NCI-H510A (cell line): ENCODE measurements at regions not wholly inside any gene's neighbourhood (a gene's known extent, or its start where the extent isn't known, plus 50 kb on each side); places are given as distances from the start of the nearest gene placed in this dataset.
A peak's percentile ranks its signal among the peaks of the same experiment; 100 is the strongest.

Experiments
- DNase-seq: peaks from one replicate; lab custom pipeline; 2025; lab: John Stamatoyannopoulos, UW

GRCh38 chr14:39766397-39767000 lies 334.3 kb upstream of the FBXO33 start:
- no peak for DNase-seq

GRCh38 chr14:39765676-39766075 lies 333.4 kb upstream of the FBXO33 start:
- no peak for DNase-seq

- no peak for DNase-seq
Measured at GRCh38 chr14:39763402-39763890, 331.2 kb upstream of the FBXO33 start.

- no peak for DNase-seq
Measured at GRCh38 chr14:39762576-39763401, 330.6 kb upstream of the FBXO33 start.

- no peak for DNase-seq
Measured at GRCh38 chr14:39755269-39755878, 323.1 kb upstream of the FBXO33 start.

- peak; percentile 3 for DNase-seq
Measured at GRCh38 chr14:39740454-39740853, 308.2 kb upstream of the FBXO33 start.

- no peak for DNase-seq
Measured at GRCh38 chr14:39739796-39740195, 307.6 kb upstream of the FBXO33 start.

- no peak for DNase-seq
Measured at GRCh38 chr14:39734306-39734705, 302.1 kb upstream of the FBXO33 start.

- no peak for DNase-seq
Measured at GRCh38 chr14:39733741-39734140, 301.5 kb upstream of the FBXO33 start.

GRCh38 chr14:39731912-39732311 lies 299.7 kb upstream of the FBXO33 start:
- DNase-seq, result no peak

GRCh38 chr14:39726563-39726962 lies 294.3 kb upstream of the FBXO33 start:
- DNase-seq, result no peak

GRCh38 chr14:39722547-39723273 lies 290.5 kb upstream of the FBXO33 start:
- no peak for DNase-seq

GRCh38 chr14:39716987-39717570 lies 284.8 kb upstream of the FBXO33 start:
- no peak for DNase-seq

GRCh38 chr14:39712293-39712999 lies 280.2 kb upstream of the FBXO33 start:
- no peak for DNase-seq

- DNase-seq, result no peak
Measured at GRCh38 chr14:39704594-39704993, 272.4 kb upstream of the FBXO33 start.

- DNase-seq, result no peak
Measured at GRCh38 chr14:39694341-39694740, 262.1 kb upstream of the FBXO33 start.

- no peak for DNase-seq
Measured at GRCh38 chr14:39683691-39684260, 251.5 kb upstream of the FBXO33 start.

GRCh38 chr14:39682582-39682981 lies 250.3 kb upstream of the FBXO33 start:
- no peak for DNase-seq

GRCh38 chr14:39681782-39682399 lies 249.7 kb upstream of the FBXO33 start:
- DNase-seq, result no peak

- no peak for DNase-seq
Measured at GRCh38 chr14:39680777-39681176, 248.5 kb upstream of the FBXO33 start.

- DNase-seq, result no peak
Measured at GRCh38 chr14:39673734-39674133, 241.5 kb upstream of the FBXO33 start.
